PFSK-1 (cell line): ENCODE measurements at regions not wholly inside any gene's neighbourhood (a gene's known extent, or its start where the extent isn't known, plus 50 kb on each side); places are given as distances from the start of the nearest gene placed in this dataset.

ENCODE experiments used
- POLR2AphosphoS5 ChIP-seq: IDR thresholded peaks from 2 replicates; pipeline ENCODE4 v1.6.1; 2012; ENCODE audit warnings: low read depth, mild to moderate bottlenecking, control low read depth, low read length, moderate library complexity
- REST ChIP-seq, 2 experiments: IDR thresholded peaks; 2 replicates each; pipeline versions ENCODE4 v1.6.1 to v1.8.0; 2011 to 2012; ENCODE audit warnings: low read depth in 2 of 2, low read length in 2 of 2, control low read depth in 1 of 2, inconsistent platforms in 1 of 2, mild to moderate bottlenecking in 1 of 2, moderate library complexity in 1 of 2; ENCODE audit not compliant: insufficient read depth in 1 of 2
- TAF1 ChIP-seq: IDR thresholded peaks from 2 replicates; pipeline ENCODE4 v1.6.1; 2012; ENCODE audit warnings: low read length, control low read depth, borderline replicate concordance; ENCODE audit not compliant: insufficient read depth

GRCh38 chr6:92962846-92963245, 456.5 kb downstream of the EPHA7 start:
- TF ChIP-seq TAF1 (no peak), POLR2AphosphoS5 (no peak), REST (IDR thresholded peaks at IDR 0.05; ENCODE audit: insufficient read depth in 1 of 2, low read depth in 2 of 2, low read length in 2 of 2) (no peak)
